Vagina (tissue), 2 donors: ENCODE measurements at regions not wholly inside any gene's neighbourhood (a gene's known extent, or its start where the extent isn't known, plus 50 kb on each side); places are given as distances from the start of the nearest gene placed in this dataset.

Experiments used
- POLR2A ChIP-seq, 2 donors: fragments of 450-650 bp; IDR thresholded peaks; one replicate each; pipeline ENCODE4 v1.6.1; 2017; ENCODE audit warnings: antibody characterized with exemption in 2 of 2, mild to moderate bottlenecking in 2 of 2, moderate library complexity in 2 of 2
- TF ChIP-seq, protein P1 (sequence below), 3 experiments: fragments of 450-650 bp in 2 of 3; fragments of 200-600 bp in 1 of 3; sonication (generic) in 1 of 3; IDR thresholded peaks; one replicate each; pipeline ENCODE4 v1.5.1; 2017 to 2019; ENCODE audit warnings: antibody characterized with exemption in 3 of 3, mild to moderate bottlenecking in 2 of 3, moderate library complexity in 2 of 3

DNA sequence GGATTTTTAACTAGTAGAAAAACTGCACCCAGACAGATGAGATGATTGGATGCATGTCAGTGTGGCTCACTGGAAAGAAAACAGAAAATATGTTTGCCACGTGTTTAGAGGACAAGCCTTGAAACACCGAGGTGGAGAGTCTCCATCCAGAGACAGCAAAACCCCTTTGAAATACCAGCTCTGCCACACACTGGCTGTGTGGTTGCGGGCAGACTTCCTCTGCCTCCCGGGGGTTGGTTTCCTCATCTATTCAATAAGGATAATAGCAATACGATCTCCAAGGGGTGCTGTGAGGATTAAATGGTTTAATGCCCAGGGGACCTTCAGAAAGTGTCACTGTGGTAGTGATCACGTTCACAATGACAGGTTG is 67.2 kb upstream of the PARP1 start:
- TF ChIP-seq POLR2A (IDR thresholded peaks at IDR 0.05) = no peak
- TF ChIP-seq, protein P1, sequence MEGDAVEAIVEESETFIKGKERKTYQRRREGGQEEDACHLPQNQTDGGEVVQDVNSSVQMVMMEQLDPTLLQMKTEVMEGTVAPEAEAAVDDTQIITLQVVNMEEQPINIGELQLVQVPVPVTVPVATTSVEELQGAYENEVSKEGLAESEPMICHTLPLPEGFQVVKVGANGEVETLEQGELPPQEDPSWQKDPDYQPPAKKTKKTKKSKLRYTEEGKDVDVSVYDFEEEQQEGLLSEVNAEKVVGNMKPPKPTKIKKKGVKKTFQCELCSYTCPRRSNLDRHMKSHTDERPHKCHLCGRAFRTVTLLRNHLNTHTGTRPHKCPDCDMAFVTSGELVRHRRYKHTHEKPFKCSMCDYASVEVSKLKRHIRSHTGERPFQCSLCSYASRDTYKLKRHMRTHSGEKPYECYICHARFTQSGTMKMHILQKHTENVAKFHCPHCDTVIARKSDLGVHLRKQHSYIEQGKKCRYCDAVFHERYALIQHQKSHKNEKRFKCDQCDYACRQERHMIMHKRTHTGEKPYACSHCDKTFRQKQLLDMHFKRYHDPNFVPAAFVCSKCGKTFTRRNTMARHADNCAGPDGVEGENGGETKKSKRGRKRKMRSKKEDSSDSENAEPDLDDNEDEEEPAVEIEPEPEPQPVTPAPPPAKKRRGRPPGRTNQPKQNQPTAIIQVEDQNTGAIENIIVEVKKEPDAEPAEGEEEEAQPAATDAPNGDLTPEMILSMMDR (IDR thresholded peaks at IDR 0.05) = no peak
